ENCODE measurements at regions not wholly inside any gene's neighbourhood (a gene's known extent, or its start where the extent isn't known, plus 50 kb on each side); places are given as distances from the start of the nearest gene placed in this dataset.
A peak's percentile ranks its signal among the peaks of the same experiment; 100 is the strongest.

DNA sequence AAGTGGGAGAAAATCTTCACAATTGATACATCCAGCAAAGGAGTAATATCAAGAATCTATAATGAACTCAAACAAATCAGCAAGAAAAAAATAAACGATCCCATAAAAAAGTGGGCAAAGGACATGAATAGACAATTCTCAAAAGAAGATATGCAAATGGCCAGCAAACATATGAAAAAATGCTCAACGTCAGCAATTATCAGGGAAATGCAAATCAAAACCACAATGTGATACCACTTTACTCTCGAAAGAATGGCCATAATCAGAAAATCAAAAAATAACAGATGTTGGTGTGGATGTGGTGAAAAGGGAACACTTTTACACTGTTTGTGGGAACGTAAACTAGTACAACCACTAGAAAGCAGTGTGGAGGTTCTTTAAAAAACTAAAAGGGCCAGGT is 114.3 kb upstream of the CCSER1 start:
- no peak overlapping the region for H2BK5ac ChIP-seq (ENCODE audit: low read depth, low read length, poor library complexity, severe bottlenecking)
- TF ChIP-seq SMC3 (IDR thresholded peaks at IDR 0.05; ENCODE audit: low read depth, low read length), result no peak
- TF ChIP-seq, protein P1, sequence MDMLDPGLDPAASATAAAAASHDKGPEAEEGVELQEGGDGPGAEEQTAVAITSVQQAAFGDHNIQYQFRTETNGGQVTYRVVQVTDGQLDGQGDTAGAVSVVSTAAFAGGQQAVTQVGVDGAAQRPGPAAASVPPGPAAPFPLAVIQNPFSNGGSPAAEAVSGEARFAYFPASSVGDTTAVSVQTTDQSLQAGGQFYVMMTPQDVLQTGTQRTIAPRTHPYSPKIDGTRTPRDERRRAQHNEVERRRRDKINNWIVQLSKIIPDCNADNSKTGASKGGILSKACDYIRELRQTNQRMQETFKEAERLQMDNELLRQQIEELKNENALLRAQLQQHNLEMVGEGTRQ (IDR thresholded peaks at IDR 0.05; ENCODE audit: low read depth, low read length), result no peak
- peak; percentile 35; the same call in 1 of the 2 replicates for TF ChIP-seq MAFK (IDR thresholded peaks at IDR 0.05; ENCODE audit: low read depth, low read length)
- H3K14ac ChIP-seq (replicated peaks; ENCODE audit: low read depth, low read length), result no peak overlapping the region
- dilution Hi-C loops (cut with HindIII; ENCODE audit: low sequenced_read_pairs, unreplicated experiment), result no loop called here
- ChIA-PET CTCF (no interaction called here), POLR2A (ENCODE audit: unreplicated experiment) (no interaction called here)
- H3K27ac ChIP-seq (ENCODE audit: insufficient read depth, low read length), result no peak overlapping the region
- no peak for ATAC-seq (ENCODE audit: low read depth)
- H3K9ac ChIP-seq (ENCODE audit: low read depth, low read length), result no peak overlapping the region
- H2BK120ac ChIP-seq (ENCODE audit: low read depth, low read length), result no peak overlapping the region
- H4K8ac ChIP-seq (ENCODE audit: low read depth in 2 of 2, low read length in 2 of 2), result no peak overlapping the region
- no peak overlapping the region for H3K18ac ChIP-seq (ENCODE audit: low read depth, low read length)
- H3K4me1 ChIP-seq (ENCODE audit: control insufficient read depth, insufficient read depth, low read length), result no peaks in the 10 kb centered on the region
- H2AFZ ChIP-seq (replicated peaks; ENCODE audit: low read length, poor library complexity), result no peak overlapping the region
- no CpG with 5 or more reads among the region's 4 CpGs for WGBS, 2 experiments (ENCODE audit: extremely low coverage in 2 of 2, insufficient read length in 1 of 2)
- H3K9me1 ChIP-seq (ENCODE audit: insufficient read depth, low read length), result no peaks in the 10 kb centered on the region
- H3K4me2 ChIP-seq (ENCODE audit: low read depth, low read length), result no peak overlapping the region
- no TSS peak for BruUV-seq (replicated peaks)
- H2BK15ac ChIP-seq (ENCODE audit: low read depth, low read length), result no peak overlapping the region
- H3K4ac ChIP-seq (ENCODE audit: low read depth, low read length), result no peak overlapping the region
- H2AK5ac ChIP-seq (ENCODE audit: low read depth, low read length), result no peak overlapping the region
- no peaks in the 10 kb centered on the region for H3K36me3 ChIP-seq (ENCODE audit: control insufficient read depth, insufficient read depth, low read length)
- H3K23ac ChIP-seq (ENCODE audit: low read depth, low read length), result no peak overlapping the region
- in situ Hi-C loops (cut with MboI; ENCODE audit: low sequenced_read_pairs), result loop anchor here (25.0 kb wide), 1 partner anchor 274 kb away; no protein-coding TSS in a partner anchor
- H2AK9ac ChIP-seq (replicated peaks; ENCODE audit: low read depth, low read length, poor library complexity), result no peak overlapping the region
- H3K9me3 ChIP-seq (ENCODE audit: control insufficient read depth, insufficient read depth, low read length), result no peaks in the 10 kb centered on the region
- no peak for DNase-seq
- no peak overlapping the region for H3K56ac ChIP-seq (ENCODE audit: extremely low read depth, insufficient read depth, low read length)
- no peak overlapping the region for H3K4me3 ChIP-seq (ENCODE audit: insufficient read depth, low read depth, low read length)
- intact Hi-C loops (cut with micrococcal nuclease), result no loop called here
- no peak overlapping the region for H4K91ac ChIP-seq (ENCODE audit: insufficient read depth, low read depth, low read length)
- no peaks in the 10 kb centered on the region for H3K27me3 ChIP-seq (ENCODE audit: control insufficient read depth, insufficient read depth, low read length)
- H2BK20ac ChIP-seq (ENCODE audit: low read depth, low read length), result no peak overlapping the region
- H3K79me1 ChIP-seq (ENCODE audit: low read depth in 1 of 2, low read length in 2 of 2), result no peaks in the 10 kb centered on the region
- no peak overlapping the region for H4K5ac ChIP-seq (ENCODE audit: low read depth, low read length)
- no peaks in the 10 kb centered on the region for H4K20me1 ChIP-seq (ENCODE audit: insufficient read depth, low read length)
